ENCODE measurements at regions not wholly inside any gene's neighbourhood (a gene's known extent, or its start where the extent isn't known, plus 50 kb on each side); places are given as distances from the start of the nearest gene placed in this dataset.

GRCh38 chr2:42960842-42961180 lies 168.4 kb upstream of the HAAO start:
- Histone ChIP-seq H3K27ac (peak overlapping the region; percentile 93), H3K27me3 (no peaks in the 10 kb centered on the region), H3K9me3 (no peaks in the 10 kb centered on the region), H3K36me3 (no peaks in the 10 kb centered on the region), H3K4me3 (no peak overlapping the region), H3K4me1 (peaks cover 40 to 54% of the 10 kb centered on the region in 2 donors)
- TF ChIP-seq CTCF (IDR thresholded peaks at IDR 0.05) (no peak), POLR2A (IDR thresholded peaks at IDR 0.05) (no peak)
- peak in 1 of 2 donors; percentile 50 for DNase-seq
- intact Hi-C loops (cut with DNase I; ENCODE audit: low total_unique reads): no loop called here

GRCh38 chr2:42960002-42960841 lies 167.8 kb upstream of the HAAO start:
- DNase-seq: no peak
- no peak for TF ChIP-seq POLR2A (IDR thresholded peaks at IDR 0.05)
- TF ChIP-seq CTCF (IDR thresholded peaks at IDR 0.05): no peak
- Histone ChIP-seq H3K4me1 (peaks cover 40 to 53% of the 10 kb centered on the region in 2 donors), H3K4me3 (no peak overlapping the region), H3K9me3 (no peaks in the 10 kb centered on the region), H3K27ac (peak overlapping the region; percentile 93), H3K36me3 (no peaks in the 10 kb centered on the region), H3K27me3 (no peaks in the 10 kb centered on the region)
- intact Hi-C loops (cut with DNase I; ENCODE audit: low total_unique reads): no loop called here

GRCh38 chr2:42959234-42960001 lies 167.0 kb upstream of the HAAO start:
- intact Hi-C loops (cut with DNase I; ENCODE audit: low total_unique reads): loop anchor here (10.0 kb wide), 1 partner anchor 525 kb away; no protein-coding TSS in a partner anchor
- Histone ChIP-seq H3K27ac (peak overlapping the region; percentile 93), H3K4me3 (no peak overlapping the region), H3K36me3 (no peaks in the 10 kb centered on the region), H3K27me3 (no peaks in the 10 kb centered on the region), H3K9me3 (no peaks in the 10 kb centered on the region), H3K4me1 (peaks cover 42 to 47% of the 10 kb centered on the region in 2 donors)
- TF ChIP-seq CTCF (IDR thresholded peaks at IDR 0.05) (no peak), POLR2A (IDR thresholded peaks at IDR 0.05) (no peak)
- peak; percentile 87 to 92 for DNase-seq

DNA sequence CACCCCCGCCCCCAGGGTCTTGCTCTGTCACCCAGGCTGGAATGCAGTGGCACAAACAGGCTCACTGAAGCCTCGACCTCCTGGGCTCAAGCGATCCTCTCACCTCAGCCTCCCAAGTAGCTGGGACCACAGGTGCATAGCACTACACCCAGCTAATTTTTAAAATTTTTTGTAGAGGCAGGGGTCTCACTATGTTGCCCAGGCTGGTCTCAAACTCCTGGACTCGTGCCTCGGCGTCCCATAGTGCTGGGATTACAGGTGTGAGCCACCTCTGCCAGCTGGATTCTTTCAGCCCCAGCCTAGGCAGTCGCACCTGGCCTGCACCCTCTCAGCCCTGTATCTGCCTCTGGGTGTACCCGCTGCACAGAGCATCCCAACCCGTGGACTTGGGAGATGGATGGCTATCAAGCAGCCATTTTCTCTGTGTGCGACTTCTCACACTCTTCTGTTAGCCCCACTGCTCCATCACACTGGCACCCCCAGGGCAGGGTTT lies 166.4 kb upstream of the HAAO start:
- peaks cover 44 to 47% of the 10 kb centered on the region in 2 donors for H3K4me1 ChIP-seq
- TF ChIP-seq CTCF (IDR thresholded peaks at IDR 0.05): no peak
- no peak for TF ChIP-seq POLR2A (IDR thresholded peaks at IDR 0.05)
- H3K4me3 ChIP-seq: no peak overlapping the region
- no peaks in the 10 kb centered on the region for H3K9me3 ChIP-seq
- peak overlapping the region; percentile 93 for H3K27ac ChIP-seq
- DNase-seq: no peak
- no peaks in the 10 kb centered on the region for H3K36me3 ChIP-seq
- no peaks in the 10 kb centered on the region for H3K27me3 ChIP-seq
- intact Hi-C loops (cut with DNase I; ENCODE audit: low total_unique reads): loop anchor here (10.0 kb wide), 1 partner anchor 526 kb away; no protein-coding TSS in a partner anchor
